ENCODE measurements at regions not wholly inside any gene's neighbourhood (a gene's known extent, or its start where the extent isn't known, plus 50 kb on each side); places are given as distances from the start of the nearest gene placed in this dataset.

DNA sequence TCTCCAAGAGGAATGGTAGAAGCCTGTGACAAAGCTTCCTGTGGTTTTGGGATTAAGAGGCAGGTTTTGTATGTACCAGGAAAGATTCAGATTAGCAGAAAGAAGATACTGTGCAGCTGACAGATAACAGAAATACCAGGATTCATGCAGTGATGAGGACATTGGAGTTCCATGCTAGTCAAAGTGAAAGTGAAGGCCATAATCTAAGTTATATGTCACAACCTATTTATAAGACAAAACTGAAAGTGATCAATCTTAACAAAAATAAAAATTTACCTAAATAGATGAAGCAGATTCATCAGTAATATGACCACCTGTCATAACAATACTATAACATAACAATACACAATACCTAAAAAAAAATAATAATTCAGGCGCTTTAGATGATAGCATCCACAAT lies 1305.2 kb upstream of the PCDH9 start:
- TF ChIP-seq, protein P1, sequence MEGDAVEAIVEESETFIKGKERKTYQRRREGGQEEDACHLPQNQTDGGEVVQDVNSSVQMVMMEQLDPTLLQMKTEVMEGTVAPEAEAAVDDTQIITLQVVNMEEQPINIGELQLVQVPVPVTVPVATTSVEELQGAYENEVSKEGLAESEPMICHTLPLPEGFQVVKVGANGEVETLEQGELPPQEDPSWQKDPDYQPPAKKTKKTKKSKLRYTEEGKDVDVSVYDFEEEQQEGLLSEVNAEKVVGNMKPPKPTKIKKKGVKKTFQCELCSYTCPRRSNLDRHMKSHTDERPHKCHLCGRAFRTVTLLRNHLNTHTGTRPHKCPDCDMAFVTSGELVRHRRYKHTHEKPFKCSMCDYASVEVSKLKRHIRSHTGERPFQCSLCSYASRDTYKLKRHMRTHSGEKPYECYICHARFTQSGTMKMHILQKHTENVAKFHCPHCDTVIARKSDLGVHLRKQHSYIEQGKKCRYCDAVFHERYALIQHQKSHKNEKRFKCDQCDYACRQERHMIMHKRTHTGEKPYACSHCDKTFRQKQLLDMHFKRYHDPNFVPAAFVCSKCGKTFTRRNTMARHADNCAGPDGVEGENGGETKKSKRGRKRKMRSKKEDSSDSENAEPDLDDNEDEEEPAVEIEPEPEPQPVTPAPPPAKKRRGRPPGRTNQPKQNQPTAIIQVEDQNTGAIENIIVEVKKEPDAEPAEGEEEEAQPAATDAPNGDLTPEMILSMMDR (IDR thresholded peaks at IDR 0.05; ENCODE audit: low read length): no peak
- TF ChIP-seq EZH2 (optimal IDR thresholded peaks at IDR 0.05; ENCODE audit: low read depth, low read length) (no peak), EZH2phosphoT487 (IDR thresholded peaks at IDR 0.05; ENCODE audit: low read length) (no peak)
